Bronchial epithelial cell (primary cell): ENCODE measurements at regions not wholly inside any gene's neighbourhood (a gene's known extent, or its start where the extent isn't known, plus 50 kb on each side); places are given as distances from the start of the nearest gene placed in this dataset.

Experiments used
- DNase-seq: peaks from one replicate; pipeline ENCODE4 v3.0.0-alpha.2; 2010; ENCODE audit warnings: low read depth
- FAIRE-seq: peaks from 2 replicates; lab custom pipeline; 2011; peaks lifted over from hg19 to GRCh38; lab: Jason Lieb, UNC
- H3K27me3 ChIP-seq: 2 replicates; pipeline ENCODE4 v1.5.1; 2011; ENCODE audit warnings: low read length; ENCODE audit not compliant: control insufficient read depth, insufficient read depth
- H3K36me3 ChIP-seq: 2 replicates; pipeline ENCODE4 v1.5.1; 2011; ENCODE audit warnings: low read length; ENCODE audit not compliant: control insufficient read depth, insufficient read depth
- H3K4me3 ChIP-seq: 2 replicates; pipeline ENCODE4 v1.5.1; 2011; ENCODE audit warnings: mild to moderate bottlenecking, low read depth, low read length, control low read depth
- CTCF ChIP-seq: IDR thresholded peaks from 2 replicates; pipeline ENCODE4 v1.5.1; 2011; ENCODE audit warnings: mild to moderate bottlenecking, moderate library complexity, low read length, control low read depth, inconsistent platforms; ENCODE audit not compliant: insufficient read depth, severe bottlenecking

GRCh38 chr3:182226995-182227394 lies 515.3 kb downstream of the SOX2 start:
- FAIRE-seq (no peak), DNase-seq (peak; percentile 31)
- peak; percentile 54 for TF ChIP-seq CTCF
- no peaks in the 10 kb centered on the region for H3K36me3 ChIP-seq
- H3K27me3 ChIP-seq: no peaks in the 10 kb centered on the region
- no peak overlapping the region for H3K4me3 ChIP-seq

GRCh38 chr3:182233405-182233804 lies 521.7 kb downstream of the SOX2 start:
- FAIRE-seq (no peak), DNase-seq (no peak)
- Histone ChIP-seq H3K4me3 (no peak overlapping the region), H3K27me3 (no peaks in the 10 kb centered on the region), H3K36me3 (no peaks in the 10 kb centered on the region)
- TF ChIP-seq CTCF: no peak

- FAIRE-seq (no peak), DNase-seq (no peak)
- Histone ChIP-seq H3K27me3 (no peaks in the 10 kb centered on the region), H3K4me3 (no peak overlapping the region), H3K36me3 (no peaks in the 10 kb centered on the region)
- no peak for TF ChIP-seq CTCF
Measured at GRCh38 chr3:182233957-182234356, 522.2 kb downstream of the SOX2 start.

- no peak overlapping the region for H3K4me3 ChIP-seq
- FAIRE-seq (no peak), DNase-seq (peak; percentile 53)
- no peaks in the 10 kb centered on the region for H3K36me3 ChIP-seq
- H3K27me3 ChIP-seq: no peaks in the 10 kb centered on the region
- no peak for TF ChIP-seq CTCF
Measured at GRCh38 chr3:182234881-182235280, 523.2 kb downstream of the SOX2 start.

- FAIRE-seq: no peak
- Histone ChIP-seq H3K36me3 (no peaks in the 10 kb centered on the region), H3K27me3 (no peaks in the 10 kb centered on the region), H3K4me3 (no peak overlapping the region)
- no peak for DNase-seq
- TF ChIP-seq CTCF: no peak
Measured at GRCh38 chr3:182235504-182235903, 523.8 kb downstream of the SOX2 start.

- DNase-seq: no peak
- Histone ChIP-seq H3K27me3 (no peaks in the 10 kb centered on the region), H3K36me3 (no peaks in the 10 kb centered on the region), H3K4me3 (no peak overlapping the region)
- no peak for TF ChIP-seq CTCF
- FAIRE-seq: no peak
Measured at GRCh38 chr3:182238126-182238525, 526.4 kb downstream of the SOX2 start.
